ENCODE measurements at regions not wholly inside any gene's neighbourhood (a gene's known extent, or its start where the extent isn't known, plus 50 kb on each side); places are given as distances from the start of the nearest gene placed in this dataset.

DNA sequence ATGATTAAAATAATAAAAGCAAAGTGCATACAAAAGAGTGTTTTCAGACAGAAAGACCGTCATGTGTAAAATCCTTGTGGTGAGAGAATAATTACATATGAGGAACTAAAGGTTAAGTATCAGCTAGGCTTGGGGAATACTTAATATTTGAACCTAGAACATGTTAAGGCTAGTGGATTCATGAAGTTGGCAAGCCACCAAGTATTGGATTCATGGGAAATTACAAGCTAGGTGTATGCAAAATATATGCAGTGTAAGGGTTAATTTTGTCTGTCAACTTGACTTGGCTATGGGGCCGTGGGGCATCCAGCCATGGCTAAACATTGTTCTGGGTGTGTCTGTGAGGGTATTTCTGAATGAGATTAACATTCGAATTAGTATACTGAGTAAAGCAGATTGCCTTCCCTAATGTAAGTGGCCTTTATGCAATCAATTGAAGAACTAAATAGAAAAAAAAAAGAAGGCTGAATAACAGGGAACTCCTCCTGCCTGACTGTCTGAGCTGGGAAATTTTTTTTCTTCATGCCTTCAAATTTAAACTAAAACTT is 533.5 kb upstream of the KLF12 start:
- no peak for DNase-seq (ENCODE audit: low spot score)

GRCh38 chr13:74662905-74663304 is 528.7 kb upstream of the KLF12 start:
- DNase-seq (ENCODE audit: low spot score), result no peak

GRCh38 chr13:74661851-74662250 is 527.6 kb upstream of the KLF12 start:
- no peak for DNase-seq (ENCODE audit: low spot score)

GRCh38 chr13:74657765-74658164 is 523.6 kb upstream of the KLF12 start:
- DNase-seq (ENCODE audit: low spot score), result no peak

DNA sequence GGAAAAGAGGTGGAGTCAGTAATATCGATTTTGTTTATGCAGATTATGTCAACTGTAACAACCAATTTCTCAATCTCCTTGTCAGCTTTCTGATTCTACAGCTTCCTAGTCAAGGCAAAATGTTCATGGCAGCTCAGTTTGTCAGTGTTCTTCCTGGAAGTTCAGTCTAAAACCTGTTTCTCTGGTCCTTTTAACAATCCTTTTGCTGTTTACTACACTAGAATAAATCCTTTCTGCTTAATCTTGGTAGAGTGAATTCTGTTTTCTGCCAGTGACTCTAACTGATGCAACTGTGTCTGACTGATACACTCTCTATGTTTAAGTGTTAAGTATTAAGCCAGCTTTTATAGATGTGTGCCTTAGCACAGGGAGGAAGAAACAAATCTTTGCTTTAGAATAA is 516.9 kb upstream of the KLF12 start:
- no peak for DNase-seq (ENCODE audit: low spot score)

DNA sequence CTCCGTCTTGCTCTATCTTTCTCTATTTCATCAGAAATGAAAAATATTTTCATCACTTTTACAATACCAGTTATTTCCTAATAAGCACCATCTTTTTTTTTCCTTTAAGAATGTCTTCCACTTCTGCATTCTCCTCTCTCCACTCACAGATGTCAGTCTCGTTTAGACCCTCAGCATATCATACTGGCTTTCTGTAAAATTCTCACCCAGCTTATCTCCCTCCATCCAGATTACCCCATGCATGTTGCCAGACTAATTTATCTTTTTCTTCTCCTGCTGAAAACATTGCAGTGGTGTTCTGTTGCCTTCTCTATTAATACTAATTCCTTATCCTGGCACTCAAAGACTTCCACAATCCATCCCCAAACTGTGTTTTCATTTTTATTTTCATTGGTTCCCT is 513.8 kb upstream of the KLF12 start:
- no peak for DNase-seq (ENCODE audit: low spot score)

DNA sequence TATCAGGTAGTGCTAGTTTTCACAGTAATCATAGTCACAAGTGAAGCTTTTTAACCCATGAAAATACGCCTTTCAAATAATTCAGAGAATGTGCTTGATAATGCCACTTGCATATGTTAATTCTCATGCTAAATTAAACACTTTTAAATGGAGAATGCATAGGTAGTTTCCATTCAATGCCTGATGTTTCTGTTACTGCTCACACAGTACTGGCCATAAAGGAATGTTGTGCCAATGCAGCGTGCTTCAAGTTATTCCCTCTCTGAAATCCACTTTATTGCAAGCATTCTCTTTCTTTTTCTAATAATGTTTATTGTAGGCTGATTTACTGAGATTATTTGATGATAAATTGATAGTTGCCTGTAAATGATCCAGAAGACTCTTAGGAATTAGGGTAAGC is 513.0 kb upstream of the KLF12 start:
- no peak for DNase-seq (ENCODE audit: low spot score)

DNA sequence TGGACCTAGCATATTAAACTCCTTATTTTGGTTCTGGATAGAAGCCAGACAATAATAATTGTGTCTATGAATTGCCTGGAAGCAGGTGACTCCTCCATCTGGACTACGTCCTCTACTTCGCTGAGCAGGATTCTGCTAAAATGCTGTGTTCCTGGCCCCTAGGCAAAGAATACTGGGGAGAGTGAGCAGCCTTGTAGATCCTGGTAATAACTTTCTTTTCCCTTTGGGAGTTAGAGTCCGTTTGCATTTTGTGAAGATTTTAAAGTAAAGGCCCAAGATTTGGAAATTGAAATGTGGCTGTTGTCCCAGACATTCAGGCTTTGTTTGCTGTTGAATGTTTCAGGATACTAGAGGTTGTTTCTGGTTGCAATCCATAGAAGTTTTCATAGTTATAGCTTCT is 511.9 kb upstream of the KLF12 start:
- no peak for DNase-seq (ENCODE audit: low spot score)

DNA sequence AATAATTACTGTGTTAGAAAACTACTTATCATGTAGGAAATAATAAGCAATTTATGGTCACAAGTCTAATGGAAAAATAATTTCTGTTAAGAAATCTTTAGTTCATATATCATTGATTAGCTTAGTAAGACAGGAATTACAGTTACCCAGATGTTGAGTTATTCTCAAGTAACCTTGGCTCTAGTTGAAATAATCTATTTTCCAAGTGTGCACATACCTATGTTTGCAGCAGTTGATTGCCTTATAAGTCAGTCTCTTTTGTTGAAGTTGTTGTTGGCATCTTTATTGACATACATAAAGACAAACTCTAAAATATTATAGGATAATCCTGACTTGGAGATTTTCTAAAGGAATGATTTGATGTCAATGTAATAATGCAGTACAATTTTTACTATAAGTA is 511.4 kb upstream of the KLF12 start:
- DNase-seq (ENCODE audit: low spot score), result no peak

DNA sequence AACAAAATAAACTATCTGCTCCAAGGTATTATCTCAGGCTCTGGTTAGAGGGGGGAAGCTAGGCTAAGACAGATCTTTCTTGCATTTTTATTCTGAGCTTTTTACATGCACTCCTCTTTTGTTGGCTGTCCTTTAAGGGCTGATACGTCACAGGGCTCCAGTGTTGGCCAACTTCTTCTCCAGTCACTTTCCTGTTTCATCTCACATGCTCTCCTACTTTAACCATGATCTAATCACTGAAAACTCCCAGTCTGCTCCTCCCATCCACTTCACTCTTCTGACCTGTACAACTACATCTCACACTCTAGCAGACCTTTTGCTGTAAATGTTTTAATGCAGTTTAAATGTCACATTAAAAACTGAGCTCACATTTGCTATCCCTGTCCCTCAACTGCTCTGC is 510.0 kb upstream of the KLF12 start:
- DNase-seq (ENCODE audit: low spot score), result no peak

- peak; percentile 0 for DNase-seq (ENCODE audit: low spot score)
These were observed 507.4 kb upstream of the KLF12 start for GRCh38 chr13:74641586-74641985.

- DNase-seq (ENCODE audit: low spot score), result no peak
These were observed 499.5 kb upstream of the KLF12 start for GRCh38 chr13:74633734-74634133.

GRCh38 chr13:74629985-74630384 is 495.8 kb upstream of the KLF12 start:
- no peak for DNase-seq (ENCODE audit: low spot score)

GRCh38 chr13:74625541-74625940 is 491.3 kb upstream of the KLF12 start:
- no peak for DNase-seq (ENCODE audit: low spot score)

GRCh38 chr13:74623761-74624160 is 489.6 kb upstream of the KLF12 start:
- DNase-seq (ENCODE audit: low spot score), result no peak

- no peak for DNase-seq (ENCODE audit: low spot score)
These were observed 488.1 kb upstream of the KLF12 start for GRCh38 chr13:74622284-74622683.

DNA sequence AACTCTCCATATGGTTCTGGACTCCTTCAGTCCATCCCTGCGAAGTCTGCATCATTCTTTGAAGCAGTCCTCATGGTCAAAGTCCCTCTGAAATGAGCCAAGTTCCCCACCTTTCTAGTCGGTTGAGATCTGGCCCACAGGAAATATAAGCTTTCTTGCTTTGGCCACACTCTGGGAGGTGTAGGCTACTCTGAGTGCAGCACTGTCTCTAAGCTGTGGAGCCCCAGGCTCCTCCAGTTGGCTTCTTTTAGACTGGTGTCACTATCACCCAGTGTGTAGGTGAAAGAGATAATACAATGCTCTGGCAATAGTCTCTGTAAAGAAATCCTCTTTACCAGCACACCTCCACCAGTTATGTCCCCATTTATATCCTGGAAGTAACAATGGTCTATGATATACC is 486.5 kb upstream of the KLF12 start:
- no peak for DNase-seq (ENCODE audit: low spot score)

DNA sequence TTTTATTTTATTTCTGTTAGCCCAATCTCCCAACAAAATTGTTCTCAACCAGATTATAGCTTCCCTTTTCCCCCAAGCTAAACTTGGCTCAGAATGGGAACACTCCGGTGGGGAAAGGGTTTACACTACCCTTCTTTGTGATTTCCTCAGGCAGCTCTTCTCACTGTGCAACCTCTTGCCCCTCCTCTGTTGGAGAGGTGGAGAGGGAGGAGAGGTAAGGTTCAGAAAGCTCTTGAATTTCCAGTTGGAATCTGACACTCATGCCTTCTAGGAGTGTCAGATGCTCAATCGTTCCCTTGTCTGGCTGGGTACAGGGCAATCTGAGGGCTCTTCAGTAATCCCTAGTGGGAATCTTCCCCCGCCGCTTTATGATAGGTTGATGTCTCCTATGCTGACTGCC is 486.1 kb upstream of the KLF12 start:
- DNase-seq (ENCODE audit: low spot score), result no peak

DNA sequence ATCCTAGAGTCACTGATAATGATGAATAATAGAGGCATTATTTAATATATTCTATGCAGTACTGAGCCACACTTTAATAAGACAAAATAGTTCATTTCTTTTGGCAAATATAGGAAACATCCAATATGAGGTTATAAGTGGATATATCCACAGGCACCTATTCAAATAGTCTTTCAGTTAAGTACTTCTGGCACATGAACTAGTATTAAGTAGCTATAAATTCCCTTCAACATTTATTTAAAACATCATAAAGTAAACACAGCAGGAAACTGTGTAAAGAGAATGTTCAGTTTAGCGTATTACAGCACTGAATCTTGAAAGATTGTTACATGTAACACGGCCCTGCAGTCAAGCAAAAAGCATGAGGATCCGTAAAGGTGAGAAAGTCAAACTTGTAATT is 463.3 kb upstream of the KLF12 start:
- no peak for DNase-seq (ENCODE audit: low spot score)

- DNase-seq (ENCODE audit: low spot score), result no peak
These were observed 462.5 kb upstream of the KLF12 start for GRCh38 chr13:74596691-74597090.

DNA sequence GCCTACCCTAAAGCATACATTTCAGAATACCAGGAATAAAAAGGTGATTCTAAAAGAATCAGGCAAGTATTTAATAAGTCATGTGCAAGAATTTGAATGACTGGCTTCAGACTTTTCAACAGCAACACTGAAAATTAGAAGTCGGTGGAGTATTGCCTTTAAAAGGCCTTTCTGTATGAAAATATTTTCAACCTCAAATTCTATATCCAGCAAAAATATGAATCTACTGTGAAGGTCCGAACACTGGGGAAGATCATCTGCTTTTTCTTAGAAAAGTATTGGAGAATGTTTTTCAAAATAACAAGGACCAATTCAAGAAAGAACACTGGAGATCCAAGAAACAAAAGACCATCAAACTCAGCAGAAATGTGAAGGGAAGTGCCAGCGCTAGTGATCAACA is 459.5 kb upstream of the KLF12 start:
- no peak for DNase-seq (ENCODE audit: low spot score)

DNA sequence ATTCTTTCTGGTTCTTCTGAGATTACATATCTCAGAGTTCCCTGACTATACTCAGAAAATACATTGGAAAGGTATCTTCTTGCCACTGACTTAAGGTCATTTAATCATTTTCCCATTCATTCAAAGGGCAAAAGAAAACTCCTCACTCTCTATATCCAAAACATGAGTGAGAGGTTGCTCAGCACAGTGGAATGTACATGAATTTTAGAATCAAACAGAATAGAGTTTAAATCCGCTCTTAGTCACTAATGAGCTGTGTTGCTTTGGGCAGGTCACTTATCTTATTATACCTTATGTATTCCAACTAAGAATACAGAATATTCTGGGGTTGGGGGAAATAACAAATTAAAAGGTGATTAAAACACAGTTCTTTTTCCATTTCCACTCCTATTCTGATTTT is 452.6 kb upstream of the KLF12 start:
- no peak for DNase-seq (ENCODE audit: low spot score)

DNA sequence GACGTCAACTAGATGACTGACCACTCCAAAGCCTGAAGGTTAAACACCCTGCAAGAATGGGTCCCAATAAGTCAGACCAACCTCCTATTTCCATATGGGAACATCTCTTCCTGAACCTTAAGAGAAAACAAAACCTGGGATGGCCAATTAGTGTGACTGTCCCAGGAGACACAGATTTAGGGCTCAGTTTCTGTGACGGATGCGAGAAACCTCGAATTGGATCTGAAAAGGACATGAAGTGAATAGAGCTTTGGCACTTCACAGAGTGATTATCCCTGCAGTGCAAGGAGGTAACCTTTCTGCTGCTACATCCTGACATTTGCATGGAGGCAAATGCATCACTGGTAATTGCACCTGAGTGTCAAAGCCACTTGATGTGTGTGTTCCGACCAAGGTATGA is 442.2 kb upstream of the KLF12 start:
- DNase-seq (ENCODE audit: low spot score), result no peak

- DNase-seq (ENCODE audit: low spot score), result peak; percentile 39
These were observed 441.5 kb upstream of the KLF12 start for GRCh38 chr13:74575729-74576125.
